HS-5 (cell line): ENCODE measurements at regions not wholly inside any gene's neighbourhood (a gene's known extent, or its start where the extent isn't known, plus 50 kb on each side); places are given as distances from the start of the nearest gene placed in this dataset.
"Not testable (repeated sequence)": the region's sequence is repeated elsewhere in the genome, so short reads cannot be mapped to it uniquely, and the experiment has no call there.

Source experiments
- DNase-seq: peaks from one replicate; pipeline ENCODE4 v3.0.0-alpha.2; 2012; ENCODE audit warnings: low read depth

DNA sequence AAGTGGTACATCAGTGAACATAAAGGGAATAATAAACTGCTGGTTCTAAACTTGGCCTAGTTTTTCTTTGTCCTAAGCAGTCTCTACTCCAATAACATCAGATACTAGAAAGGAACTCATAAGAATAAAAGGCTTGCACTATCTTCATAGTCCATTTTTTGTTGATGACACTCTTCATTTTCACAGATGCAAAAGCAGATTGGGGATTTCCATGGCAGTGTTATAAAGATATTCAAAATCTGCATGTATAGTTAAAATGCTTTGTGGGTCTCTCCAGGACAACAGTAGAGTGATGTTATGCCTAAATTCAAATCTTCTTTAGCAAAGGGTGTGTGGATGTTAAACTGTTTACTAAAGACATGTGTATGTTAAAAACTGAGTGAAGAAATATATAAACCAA is 745.8 kb downstream of the TRHDE start:
- no peak for DNase-seq

DNA sequence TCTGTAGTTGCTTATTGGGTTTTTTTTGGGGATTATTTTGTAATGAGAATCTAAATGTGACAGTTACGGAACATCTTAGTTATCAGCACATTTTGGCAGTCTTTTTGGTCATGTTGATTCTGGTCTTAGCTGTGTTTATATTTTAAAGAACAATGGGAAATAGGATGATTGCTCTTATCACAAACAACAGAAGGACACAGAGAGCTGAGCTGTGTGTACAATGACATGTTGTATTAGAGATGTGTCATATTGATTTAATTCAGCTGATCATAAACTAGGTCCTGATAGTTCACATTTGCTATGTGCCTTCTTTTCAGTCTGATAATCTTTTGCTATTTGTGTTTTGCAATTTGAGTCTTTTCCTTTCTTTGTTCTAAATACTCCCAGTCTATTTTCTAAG is 781.7 kb downstream of the TRHDE start:
- DNase-seq: no peak

DNA sequence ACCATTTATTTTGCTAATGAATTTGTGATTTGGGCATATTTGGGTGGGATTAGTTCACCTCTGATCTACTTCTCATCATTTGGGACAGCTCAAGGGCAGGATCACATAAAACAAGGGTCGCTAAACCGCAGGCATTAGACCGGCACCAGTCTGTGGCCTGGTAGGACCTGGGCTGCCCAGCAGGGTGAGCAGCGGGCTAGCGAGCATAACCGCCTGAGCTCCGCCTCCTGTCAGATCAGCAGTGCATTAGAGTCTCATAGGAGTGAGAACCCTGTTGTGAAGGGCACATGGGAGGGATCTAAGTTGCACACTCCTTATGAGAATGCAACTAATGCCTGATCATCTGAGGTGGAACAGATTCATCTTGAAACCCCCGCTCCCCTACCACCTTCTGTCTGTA is 785.3 kb downstream of the TRHDE start:
- no peak for DNase-seq

DNA sequence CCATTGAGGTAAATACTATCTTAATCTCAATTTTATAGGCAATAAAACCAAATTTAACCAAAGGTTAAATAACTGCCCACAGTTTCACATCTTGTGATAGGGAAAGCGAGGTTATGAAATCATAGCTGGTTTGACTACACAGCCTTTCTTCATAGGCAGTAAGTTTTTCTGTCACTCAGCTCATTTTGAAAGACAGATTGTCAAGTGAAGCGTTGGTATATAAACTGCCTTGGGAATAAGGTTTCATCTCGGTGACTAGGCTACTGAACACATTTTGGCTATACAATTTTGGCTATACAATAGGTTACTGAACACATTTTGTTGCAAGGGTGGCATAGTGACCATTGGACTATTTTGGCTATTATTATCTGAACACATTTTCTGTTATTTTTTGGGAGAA is 793.7 kb downstream of the TRHDE start:
- no peak for DNase-seq

DNA sequence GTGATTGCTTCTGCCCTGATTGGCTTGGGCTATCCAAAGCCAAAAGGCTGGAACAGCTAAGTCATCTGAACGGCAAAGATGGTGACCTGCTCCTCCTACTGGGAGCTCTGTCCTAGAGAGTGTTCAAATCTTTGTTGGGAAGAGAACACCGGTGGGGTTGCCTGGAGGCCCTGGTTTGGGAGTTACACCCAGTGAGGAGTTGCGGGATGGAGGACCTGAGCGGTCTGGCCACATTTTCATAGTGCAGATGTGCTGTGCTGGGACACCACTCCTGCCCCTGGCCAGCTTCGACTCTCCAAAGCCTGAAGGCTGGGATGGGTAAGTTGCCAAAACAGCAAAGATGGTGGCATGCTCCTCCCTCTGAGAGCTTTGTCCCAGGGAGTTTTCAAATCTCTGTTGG is 795.4 kb downstream of the TRHDE start:
- no peak for DNase-seq

DNA sequence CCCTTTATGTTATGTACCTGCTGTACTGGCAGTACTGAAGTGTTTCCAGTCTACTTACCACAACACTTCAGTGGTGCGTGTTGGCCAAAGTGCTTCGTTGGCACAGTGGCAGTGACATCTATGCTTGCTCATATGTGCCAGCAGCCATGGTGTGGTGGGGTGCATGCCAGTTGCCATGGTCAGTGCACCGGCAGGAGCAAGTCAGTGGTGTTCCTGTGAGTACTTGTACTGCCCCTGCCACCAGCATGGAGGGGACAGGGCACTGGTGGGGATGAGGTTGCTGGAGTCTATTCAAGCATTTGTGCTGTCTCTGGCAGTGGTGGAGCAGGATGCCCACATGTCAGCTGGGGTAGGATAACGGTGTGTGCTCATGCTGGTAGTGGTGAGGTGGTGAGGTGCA is 800.0 kb downstream of the TRHDE start:
- no peak for DNase-seq

DNA sequence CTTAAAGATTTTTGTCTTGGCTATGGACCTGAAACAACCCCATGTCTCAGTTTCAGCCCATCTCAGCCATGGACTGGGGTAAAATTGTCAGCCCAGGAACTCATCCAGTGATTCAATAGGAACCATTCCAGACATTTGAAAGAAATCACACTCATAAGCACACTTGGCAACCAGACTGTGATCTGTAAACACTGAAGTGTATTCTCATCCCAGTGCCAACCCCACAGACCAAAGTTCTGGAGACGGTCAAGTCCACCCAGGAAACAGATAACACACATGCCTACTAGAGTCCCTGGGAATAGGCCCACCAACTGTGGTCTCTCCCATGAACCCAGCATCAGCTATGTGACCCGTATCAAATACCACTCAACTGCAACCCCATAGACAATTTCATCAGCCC is 804.6 kb downstream of the TRHDE start:
- DNase-seq: no peak

DNA sequence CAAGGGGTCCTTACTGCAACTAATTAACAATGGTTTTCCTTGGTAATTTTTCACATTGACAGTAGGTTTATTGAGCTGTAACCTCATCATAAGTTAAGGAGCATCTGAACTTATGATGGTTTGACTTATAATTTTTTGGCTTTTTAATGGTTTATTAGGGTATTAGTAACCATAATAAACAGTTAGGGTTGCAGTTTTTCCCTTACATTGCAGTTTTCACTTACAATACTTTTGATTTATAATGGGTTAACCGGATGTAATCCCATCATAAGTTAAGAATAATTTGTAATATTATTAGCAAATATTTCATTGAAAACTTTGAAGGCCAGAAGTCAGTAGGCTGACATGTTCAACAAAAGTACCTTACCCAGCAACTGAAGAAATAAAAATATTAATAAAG is 811.6 kb downstream of the TRHDE start:
- no peak for DNase-seq

DNA sequence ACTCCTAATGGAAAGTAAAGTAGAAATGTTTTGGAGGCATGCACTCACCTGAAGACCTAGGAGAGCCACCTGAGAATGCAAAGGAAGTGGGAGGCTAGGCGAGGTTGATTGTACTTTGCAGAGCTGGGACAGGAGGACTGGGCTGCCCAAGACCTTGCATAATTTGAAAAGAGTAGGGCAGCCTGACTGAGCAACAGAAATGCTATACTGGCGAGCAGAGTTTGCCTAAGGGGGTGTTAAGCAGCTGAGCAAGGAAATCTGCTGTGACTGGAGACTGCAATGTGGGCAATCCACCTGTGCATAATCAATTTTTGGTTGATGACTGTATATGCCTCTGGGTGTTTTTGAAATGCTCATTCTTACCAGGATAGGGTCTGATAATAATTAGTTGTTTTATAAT is 834.1 kb downstream of the TRHDE start:
- no peak for DNase-seq

DNA sequence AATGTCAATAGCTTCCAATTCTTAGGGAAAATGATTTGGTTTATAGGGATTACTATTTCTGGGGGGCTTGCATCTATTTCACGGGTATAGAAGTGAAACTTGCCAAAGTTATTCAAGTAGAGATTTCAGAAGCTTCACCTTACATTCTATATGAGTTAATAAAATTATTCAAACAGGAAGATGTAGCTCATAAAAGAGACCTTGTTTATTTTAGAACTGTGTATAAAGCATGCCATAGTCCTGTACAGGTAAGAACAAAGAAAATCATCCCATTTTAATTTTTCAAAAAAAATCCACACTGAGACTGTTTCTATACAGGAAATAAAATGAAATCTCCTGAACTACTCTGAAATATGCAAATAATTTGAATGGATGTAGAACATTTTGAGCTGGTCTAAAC is 834.7 kb downstream of the TRHDE start:
- no peak for DNase-seq

DNA sequence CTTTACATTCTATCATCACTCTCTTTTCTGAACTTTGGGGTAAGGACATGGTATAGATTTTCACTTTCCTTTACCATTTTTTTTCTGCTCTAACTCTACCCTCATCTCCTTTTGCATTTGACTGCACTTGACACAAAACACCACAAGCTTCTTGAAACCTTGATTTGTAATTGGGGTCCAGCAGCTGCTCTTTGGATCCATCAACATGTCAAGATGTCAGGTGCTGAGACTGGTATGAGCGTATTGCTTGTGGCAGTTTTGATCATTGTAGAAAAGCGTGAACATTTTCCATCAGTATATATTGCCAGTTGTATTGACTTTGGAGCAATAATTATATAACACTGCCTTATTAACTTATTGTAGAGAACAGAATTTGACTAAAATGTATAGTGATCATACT is 838.6 kb downstream of the TRHDE start:
- DNase-seq: no peak

DNA sequence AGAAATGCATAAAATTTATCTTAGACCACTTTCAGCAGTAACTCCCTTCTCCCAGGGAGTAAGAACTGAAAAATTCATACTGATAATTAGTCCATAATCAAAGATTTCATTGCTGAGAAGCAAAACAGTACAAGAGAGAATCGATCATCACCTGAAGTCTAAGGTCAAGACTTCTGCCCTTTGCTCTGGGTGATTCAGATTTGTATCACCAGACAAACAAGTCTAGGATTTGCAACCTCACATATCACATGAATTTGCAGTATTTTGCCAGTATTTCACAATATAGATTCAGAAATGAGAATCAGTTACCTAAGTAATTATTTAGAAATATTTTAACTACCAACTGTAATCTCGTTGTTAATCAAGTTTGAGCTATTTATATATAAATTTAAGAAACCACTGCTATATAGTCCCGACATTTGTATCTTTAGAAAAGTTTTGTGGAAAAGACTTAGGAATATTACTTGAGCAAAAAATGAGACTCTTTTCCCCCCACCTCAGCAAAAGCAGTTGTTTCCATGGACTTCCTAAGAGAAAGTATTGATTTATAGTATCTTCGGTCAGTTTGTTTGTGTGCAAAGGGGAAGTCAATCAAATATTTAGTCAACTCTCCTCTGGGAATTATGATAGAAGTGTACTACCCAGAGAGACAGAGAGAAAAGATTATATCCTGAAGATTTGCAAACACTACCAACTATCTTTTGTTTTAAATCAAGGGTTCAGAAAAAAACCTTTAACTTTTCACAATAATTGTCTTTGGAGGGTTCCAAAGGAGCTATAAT is 840.1 kb downstream of the TRHDE start:
- no peak for DNase-seq

DNA sequence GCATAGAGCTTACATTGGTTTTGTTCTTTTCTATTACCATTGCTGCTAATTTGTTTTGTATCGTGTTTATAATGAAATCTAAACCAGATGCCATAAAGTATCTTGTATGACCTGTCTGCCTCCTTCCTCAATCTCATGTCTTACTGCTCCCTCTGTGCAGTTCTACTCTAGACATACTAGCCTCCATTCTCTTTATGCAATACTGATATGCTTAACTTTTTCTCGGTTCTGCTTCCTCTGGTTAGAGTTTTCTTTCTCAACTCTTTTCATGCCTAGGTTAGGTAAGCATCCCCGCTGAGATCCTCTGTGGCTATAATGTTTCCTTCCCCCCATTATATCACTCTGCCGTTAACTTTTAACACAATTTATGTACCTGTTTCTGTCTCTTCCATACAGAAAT is 852.3 kb downstream of the TRHDE start:
- no peak for DNase-seq

DNA sequence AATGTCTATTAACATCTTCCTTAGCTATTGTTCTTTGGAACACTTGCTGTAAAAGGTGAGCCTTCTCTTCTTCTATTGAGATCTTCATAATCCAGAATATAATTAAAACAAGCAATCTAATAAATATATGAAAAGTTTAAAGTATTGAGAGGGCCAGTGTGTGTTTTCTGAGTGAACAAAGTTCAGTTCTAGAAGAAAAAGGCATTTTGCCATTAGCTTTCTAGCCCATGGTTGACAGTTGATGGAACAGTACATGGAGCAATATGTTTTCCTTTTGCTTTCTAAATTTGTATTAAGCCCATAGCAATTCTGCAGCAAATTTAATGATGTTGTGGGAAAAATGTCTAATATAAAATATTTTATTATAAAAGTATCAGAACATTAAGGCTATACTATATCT is 853.0 kb downstream of the TRHDE start:
- no peak for DNase-seq

DNA sequence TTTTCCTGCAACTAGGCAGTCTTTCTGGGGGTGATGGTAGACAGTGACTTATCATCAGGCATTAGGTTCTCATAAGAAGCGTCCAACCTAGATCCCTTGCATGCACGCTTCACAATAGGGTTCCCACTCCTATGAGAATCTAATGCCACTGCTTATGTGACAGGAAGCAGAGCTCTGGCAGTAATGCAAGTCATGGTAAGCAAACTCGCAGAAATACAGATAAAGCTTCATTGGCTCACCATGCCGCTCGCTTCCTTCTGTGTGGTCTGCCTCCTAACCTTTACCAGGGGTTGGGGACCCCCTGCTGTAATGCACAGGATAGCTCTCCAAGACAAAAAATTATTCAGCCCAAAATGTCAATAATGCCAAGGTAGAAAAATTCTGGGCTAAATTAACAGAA is 864.2 kb downstream of the TRHDE start:
- no peak for DNase-seq

DNA sequence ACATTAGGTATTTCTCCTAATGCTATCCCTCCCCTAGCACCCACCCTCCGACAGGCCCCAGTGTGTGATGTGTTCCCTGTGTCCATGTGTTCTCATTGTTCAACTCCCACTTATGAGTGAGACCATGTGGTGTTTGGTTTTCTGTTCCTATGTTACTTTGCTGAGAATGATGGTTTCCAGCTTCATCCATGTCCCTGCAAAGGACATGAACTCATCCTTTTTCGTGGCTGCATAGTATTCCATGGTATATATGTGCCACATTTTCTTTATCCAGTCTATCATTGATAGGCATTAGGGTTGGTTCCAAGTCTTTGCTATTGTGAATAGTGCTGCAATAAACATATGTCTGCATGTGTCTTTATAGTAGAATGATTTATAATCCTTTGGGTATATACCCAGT is 867.5 kb downstream of the TRHDE start:
- not testable (repeated sequence) for DNase-seq

DNA sequence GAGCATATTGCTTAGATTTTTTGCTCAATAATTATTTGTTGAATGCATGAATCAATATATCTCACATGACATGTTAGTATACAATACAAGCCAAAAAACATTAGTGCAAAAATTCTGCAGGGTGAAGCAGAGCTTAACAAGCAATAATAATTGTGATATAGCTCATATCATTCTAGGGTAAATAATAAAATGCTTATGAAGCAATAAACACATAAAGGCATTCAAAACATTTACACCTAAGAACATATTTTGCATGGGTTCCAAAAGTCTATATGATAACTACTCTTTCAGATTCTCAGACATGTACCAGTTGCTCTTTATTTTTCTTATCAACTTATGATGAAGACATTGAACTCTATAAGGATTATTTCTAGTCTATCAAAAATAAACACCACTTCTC is 886.2 kb downstream of the TRHDE start:
- DNase-seq: no peak

DNA sequence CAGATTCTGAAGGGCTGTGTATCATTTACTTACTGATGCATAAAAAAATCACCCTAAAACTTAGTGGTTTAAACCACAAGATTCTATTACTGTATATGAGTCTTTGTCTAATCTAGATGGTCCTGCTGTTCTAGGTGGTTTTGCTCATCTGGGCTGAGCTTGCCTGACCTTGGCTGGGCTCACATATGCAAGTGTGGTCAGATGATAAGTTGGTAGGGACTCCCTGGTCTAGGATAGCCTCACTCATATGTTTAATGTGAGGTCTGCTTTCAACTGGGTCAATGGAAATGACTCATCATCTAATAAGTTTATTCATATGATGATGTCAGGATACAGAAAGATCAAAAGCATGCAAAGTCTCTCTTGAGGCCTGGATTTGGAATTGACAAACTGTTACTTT is 887.8 kb downstream of the TRHDE start:
- peak; percentile 16 for DNase-seq

DNA sequence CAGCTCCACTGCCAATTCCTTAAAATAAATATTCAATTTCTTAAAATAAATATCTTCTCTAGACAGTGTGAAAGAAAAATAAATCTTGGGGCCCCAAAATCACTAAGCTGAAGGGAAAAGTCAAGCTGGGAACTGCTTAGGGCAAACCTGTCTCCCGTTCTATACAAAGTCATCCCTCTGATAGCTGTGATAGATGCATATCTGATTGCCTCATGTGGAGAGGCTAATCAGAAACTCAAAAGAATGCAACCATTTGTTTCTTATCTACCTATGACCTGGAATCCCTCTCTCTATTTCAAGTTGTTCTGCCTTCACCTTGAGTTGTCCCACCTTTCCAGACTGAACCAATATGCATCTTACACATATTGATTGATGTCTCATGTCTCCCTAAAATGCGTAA is 889.8 kb downstream of the TRHDE start:
- DNase-seq: no peak

DNA sequence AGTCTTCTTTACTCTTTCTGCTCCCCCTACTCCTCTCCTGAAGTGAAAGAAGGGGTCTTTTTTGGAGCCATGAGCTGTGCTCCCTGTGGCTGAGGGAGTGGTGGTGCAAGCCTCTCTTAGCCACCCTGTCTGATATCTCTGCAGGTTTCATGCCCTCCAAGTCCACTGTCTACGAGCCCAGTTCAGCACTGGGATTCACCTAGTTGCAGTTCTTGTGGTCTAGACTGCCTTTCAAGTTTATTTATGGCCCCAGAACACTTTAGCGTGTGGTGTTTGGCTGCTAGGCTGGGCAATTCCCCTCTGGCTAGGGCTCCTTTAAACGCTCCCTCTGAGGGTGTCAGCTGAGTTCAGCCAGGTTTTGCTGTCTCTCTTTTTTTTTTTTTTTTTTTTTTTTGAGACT is 908.6 kb downstream of the TRHDE start:
- DNase-seq: no peak

DNA sequence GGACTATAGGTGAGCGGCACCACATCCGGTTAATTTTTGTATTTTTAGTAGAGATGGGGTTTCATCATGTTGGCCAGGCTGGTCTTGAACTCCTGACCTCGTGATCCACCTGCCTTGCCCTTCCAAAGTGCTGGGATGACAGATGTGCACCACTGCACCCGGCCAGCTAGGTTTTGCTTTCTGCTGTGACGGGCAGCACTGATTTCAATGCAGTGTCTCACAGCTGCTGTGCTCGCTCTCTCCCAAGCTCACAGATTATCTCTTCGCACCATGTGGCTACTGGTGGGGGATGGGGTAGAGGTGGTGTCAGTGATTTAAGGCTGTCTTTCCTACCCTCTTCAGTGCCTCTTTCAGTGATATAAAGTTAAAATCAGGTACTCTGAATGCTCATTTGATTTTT is 909.1 kb downstream of the TRHDE start:
- no peak for DNase-seq

DNA sequence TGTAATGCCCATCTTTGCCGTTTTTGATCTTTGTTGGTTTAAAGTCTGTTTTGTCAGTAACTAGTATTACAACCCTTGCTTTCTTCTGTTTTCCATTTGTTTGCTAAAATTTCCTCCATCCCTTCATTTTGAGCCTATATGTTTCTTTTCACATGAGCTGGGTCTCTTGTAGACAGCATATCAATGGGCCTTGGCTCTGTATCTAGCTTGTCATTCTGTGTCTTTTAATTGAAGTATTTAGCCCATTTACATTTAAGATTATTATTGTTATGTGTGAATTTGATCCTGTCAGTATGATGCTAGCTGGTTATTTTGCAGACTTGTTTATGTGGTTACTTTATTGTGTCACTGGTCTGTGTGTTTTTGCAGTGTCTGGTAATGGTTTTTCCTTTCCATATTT is 913.2 kb downstream of the TRHDE start:
- DNase-seq: no peak

DNA sequence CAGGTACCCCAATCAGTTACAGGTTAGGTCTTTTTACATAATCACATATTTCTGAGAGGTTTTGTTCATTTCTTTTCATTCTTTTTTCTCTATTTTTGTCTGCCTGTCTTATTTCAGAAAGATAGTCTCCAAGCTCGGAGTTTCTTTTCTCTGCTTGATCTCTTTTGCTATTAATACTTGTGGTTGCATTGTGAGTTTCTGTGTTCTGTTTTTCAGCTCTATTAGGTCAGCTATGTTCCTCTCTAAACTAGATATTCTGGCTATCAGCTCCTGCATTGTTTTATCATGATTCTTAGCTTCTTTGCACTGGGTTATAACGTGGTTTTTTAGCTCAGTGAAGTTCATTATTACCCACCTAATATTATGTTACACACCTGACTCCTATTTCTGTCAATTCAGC is 914.1 kb downstream of the TRHDE start:
- DNase-seq: no peak

DNA sequence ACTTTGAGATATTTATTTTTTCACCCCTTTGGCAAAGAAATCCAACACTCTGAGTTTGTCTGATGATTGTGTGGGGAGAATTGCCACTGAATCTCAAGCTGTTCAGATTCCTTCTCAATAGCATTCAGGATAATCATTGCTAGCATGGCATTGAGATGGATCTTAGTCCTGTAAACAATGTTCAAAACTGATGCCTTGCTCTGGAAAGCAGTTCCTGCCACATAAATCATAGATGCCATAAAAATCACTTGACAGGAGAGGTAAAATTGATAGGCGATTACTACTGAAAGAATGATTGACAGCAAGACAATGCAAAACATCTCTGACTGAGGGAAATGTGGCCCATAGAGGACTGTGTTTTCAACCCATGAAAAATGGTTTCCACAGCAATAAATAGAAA is 915.6 kb downstream of the TRHDE start:
- no peak for DNase-seq
